Naive thymus-derived CD8-positive, alpha-beta T cell (primary cell): ENCODE measurements at regions not wholly inside any gene's neighbourhood (a gene's known extent, or its start where the extent isn't known, plus 50 kb on each side); places are given as distances from the start of the nearest gene placed in this dataset.

Experiments
- ATAC-seq, 2 donors: fragments of 150-1000 bp; cut with Tn5 transposase in 1 of 2; sonication (Bioruptor Pico), chemical (Tn5 transposase) in 1 of 2; 1 replicate in 1 of 2; 2 replicates in 1 of 2; pipeline ENCODE4 v1.10.0; 2021; ENCODE audit warnings: mild to moderate bottlenecking in 2 of 2, moderate library complexity in 2 of 2
- POLR2A ChIA-PET: fragments of 350-600 bp; sonication (Branson Sonifier 250); formaldehyde crosslinking; loops from one replicate; lab custom pipeline; 2021; ENCODE audit warnings: antibody characterized with exemption; lab: Charles Lee
- DNase-seq, 10 donors: peaks; one replicate each; pipeline versions ENCODE4 v3.0.0 to v3.0.0-alpha.2; 2020 to 2022
- H3K27ac Mint-ChIP-seq, 10 donors: one replicate each; pipeline ENCODE4 v1.8.0; 2020 to 2022; ENCODE audit warnings: mild to moderate bottlenecking in 10 of 10, mixed read lengths in 10 of 10, moderate library complexity in 4 of 10, inconsistent platforms in 1 of 10
- H3K27me3 Mint-ChIP-seq, 5 donors: one replicate each; pipeline ENCODE4 v1.8.0; 2021 to 2022; ENCODE audit warnings: mixed read lengths in 5 of 5
- H3K36me3 Mint-ChIP-seq, 3 donors: one replicate each; pipeline ENCODE4 v1.8.0; 2020 to 2022; ENCODE audit warnings: mixed read lengths in 3 of 3, mild to moderate bottlenecking in 2 of 3, inconsistent platforms in 1 of 3
- H3K4me1 Mint-ChIP-seq, 4 donors: one replicate each; pipeline ENCODE4 v1.8.0; 2021 to 2022; ENCODE audit warnings: mixed read lengths in 4 of 4
- H3K4me3 Mint-ChIP-seq, 10 donors: one replicate each; pipeline ENCODE4 v1.8.0; 2020 to 2022; ENCODE audit warnings: mild to moderate bottlenecking in 10 of 10, mixed read lengths in 10 of 10, moderate library complexity in 6 of 10, inconsistent platforms in 1 of 10
- H3K9me3 Mint-ChIP-seq, 9 donors: one replicate each; pipeline ENCODE4 v1.8.0; 2020 to 2022; ENCODE audit warnings: mixed read lengths in 9 of 9, mild to moderate bottlenecking in 3 of 9, inconsistent platforms in 1 of 9, moderate library complexity in 1 of 9

- ATAC-seq (no peak), DNase-seq (no peak)
- H3K4me1 Mint-ChIP-seq, result peaks cover 0 to 2% (median 0%) of the 10 kb centered on the region in 4 donors
- H3K27ac Mint-ChIP-seq, result no peak overlapping the region
- H3K9me3 Mint-ChIP-seq, result no peaks in the 10 kb centered on the region
- H3K4me3 Mint-ChIP-seq, result no peak overlapping the region
- H3K36me3 Mint-ChIP-seq, result no peaks in the 10 kb centered on the region
- POLR2A ChIA-PET, result no interaction called here
- peaks cover 3 to 21% (median 9%) of the 10 kb centered on the region in 5 donors for H3K27me3 Mint-ChIP-seq
Measured at GRCh38 chr16:48105976-48106375, 49.8 kb downstream of the ABCC12 start.

- DNase-seq (no peak), ATAC-seq (no peak)
- Mint-ChIP-seq H3K4me3 (no peak overlapping the region), H3K9me3 (no peaks in the 10 kb centered on the region), H3K4me1 (peaks cover 0 to 2% (median 0%) of the 10 kb centered on the region in 4 donors), H3K36me3 (no peaks in the 10 kb centered on the region), H3K27ac (no peak overlapping the region), H3K27me3 (peaks cover 3 to 21% (median 9%) of the 10 kb centered on the region in 5 donors)
- POLR2A ChIA-PET, result no interaction called here
Measured at GRCh38 chr16:48105456-48105855, 50.3 kb downstream of the ABCC12 start.

- no peak for DNase-seq
- no peaks in the 10 kb centered on the region for H3K9me3 Mint-ChIP-seq
- H3K4me3 Mint-ChIP-seq, result no peak overlapping the region
- no peak for ATAC-seq
- H3K27me3 Mint-ChIP-seq, result peaks cover 3 to 21% (median 9%) of the 10 kb centered on the region in 5 donors
- no peak overlapping the region for H3K27ac Mint-ChIP-seq
- H3K36me3 Mint-ChIP-seq, result no peaks in the 10 kb centered on the region
- POLR2A ChIA-PET, result no interaction called here
- H3K4me1 Mint-ChIP-seq, result peaks cover 0 to 2% (median 0%) of the 10 kb centered on the region in 4 donors
Measured at GRCh38 chr16:48103591-48103990, 52.2 kb downstream of the ABCC12 start.

- H3K36me3 Mint-ChIP-seq, result no peaks in the 10 kb centered on the region
- no peak overlapping the region for H3K4me3 Mint-ChIP-seq
Measured at GRCh38 chr16:48102083-48103008, 53.4 kb downstream of the ABCC12 start.

GRCh38 chr16:48101069-48101674, 54.6 kb downstream of the ABCC12 start:
- Mint-ChIP-seq H3K27ac (no peak overlapping the region), H3K4me1 (peaks cover 0 to 2% (median 0%) of the 10 kb centered on the region in 4 donors), H3K4me3 (no peak overlapping the region), H3K36me3 (no peaks in the 10 kb centered on the region), H3K9me3 (peaks cover 0 to 2% (median 0%) of the 10 kb centered on the region in 9 donors), H3K27me3 (peaks cover 3 to 22% (median 9%) of the 10 kb centered on the region in 5 donors)
- DNase-seq, result no peak
- POLR2A ChIA-PET, result no interaction called here
- no peak for ATAC-seq

More at GRCh38 chr16:48102083-48103008, 53.4 kb downstream of the ABCC12 start:
- Mint-ChIP-seq H3K27ac (no peak overlapping the region), H3K9me3 (no peaks in the 10 kb centered on the region), H3K27me3 (peaks cover 3 to 22% (median 9%) of the 10 kb centered on the region in 5 donors), H3K4me1 (peaks cover 0 to 2% (median 0%) of the 10 kb centered on the region in 4 donors)
- POLR2A ChIA-PET, result no interaction called here
- DNase-seq (no peak), ATAC-seq (no peak)

GRCh38 chr16:48099455-48099854, 56.3 kb downstream of the ABCC12 start:
- ATAC-seq (no peak), DNase-seq (no peak)
- H3K4me1 Mint-ChIP-seq, result no peaks in the 10 kb centered on the region
- H3K9me3 Mint-ChIP-seq, result peaks cover 0 to 2% (median 0%) of the 10 kb centered on the region in 9 donors
- H3K27ac Mint-ChIP-seq, result no peak overlapping the region
- no peaks in the 10 kb centered on the region for H3K36me3 Mint-ChIP-seq
- peaks cover 3 to 21% (median 9%) of the 10 kb centered on the region in 5 donors for H3K27me3 Mint-ChIP-seq
- POLR2A ChIA-PET, result no interaction called here
- H3K4me3 Mint-ChIP-seq, result no peak overlapping the region

GRCh38 chr16:48098472-48098871, 57.3 kb downstream of the ABCC12 start:
- DNase-seq, result no peak
- peaks cover 3 to 23% (median 12%) of the 10 kb centered on the region in 5 donors for H3K27me3 Mint-ChIP-seq
- H3K36me3 Mint-ChIP-seq, result no peaks in the 10 kb centered on the region
- no peaks in the 10 kb centered on the region for H3K4me1 Mint-ChIP-seq
- POLR2A ChIA-PET, result no interaction called here
- no peak for ATAC-seq
- H3K27ac Mint-ChIP-seq, result no peak overlapping the region
- H3K4me3 Mint-ChIP-seq, result no peak overlapping the region
- H3K9me3 Mint-ChIP-seq, result peaks cover 0 to 2% (median 0%) of the 10 kb centered on the region in 9 donors

GRCh38 chr16:48091117-48091516, 64.7 kb downstream of the ABCC12 start:
- Mint-ChIP-seq H3K27ac (no peak overlapping the region), H3K27me3 (peaks cover 4 to 33% (median 12%) of the 10 kb centered on the region in 5 donors), H3K36me3 (no peaks in the 10 kb centered on the region), H3K9me3 (no peaks in the 10 kb centered on the region), H3K4me1 (no peaks in the 10 kb centered on the region), H3K4me3 (no peak overlapping the region)
- DNase-seq (no peak), ATAC-seq (no peak)
- POLR2A ChIA-PET, result no interaction called here

- no peak overlapping the region for H3K4me3 Mint-ChIP-seq
- H3K9me3 Mint-ChIP-seq, result peaks cover 0 to 3% (median 0%) of the 10 kb centered on the region in 9 donors
- POLR2A ChIA-PET, result no interaction called here
- DNase-seq (no peak), ATAC-seq (no peak)
- peaks cover 4 to 38% (median 14%) of the 10 kb centered on the region in 5 donors for H3K27me3 Mint-ChIP-seq
- no peaks in the 10 kb centered on the region for H3K36me3 Mint-ChIP-seq
- no peaks in the 10 kb centered on the region for H3K4me1 Mint-ChIP-seq
- no peak overlapping the region for H3K27ac Mint-ChIP-seq
Measured at GRCh38 chr16:48089053-48089792, 66.6 kb downstream of the ABCC12 start.

- POLR2A ChIA-PET, result no interaction called here
- H3K27ac Mint-ChIP-seq, result no peak overlapping the region
- DNase-seq (no peak), ATAC-seq (no peak)
- H3K4me1 Mint-ChIP-seq, result no peaks in the 10 kb centered on the region
- peaks cover 0 to 3% (median 0%) of the 10 kb centered on the region in 9 donors for H3K9me3 Mint-ChIP-seq
- no peaks in the 10 kb centered on the region for H3K36me3 Mint-ChIP-seq
- peaks cover 4 to 32% (median 9%) of the 10 kb centered on the region in 5 donors for H3K27me3 Mint-ChIP-seq
- no peak overlapping the region for H3K4me3 Mint-ChIP-seq
Measured at GRCh38 chr16:48087639-48088038, 68.2 kb downstream of the ABCC12 start.

GRCh38 chr16:48086422-48086821, 69.4 kb downstream of the ABCC12 start:
- Mint-ChIP-seq H3K4me1 (no peaks in the 10 kb centered on the region), H3K36me3 (no peaks in the 10 kb centered on the region), H3K9me3 (peaks cover 0 to 3% (median 0%) of the 10 kb centered on the region in 9 donors), H3K27me3 (peaks cover 2 to 21% (median 14%) of the 10 kb centered on the region in 5 donors), H3K4me3 (no peak overlapping the region), H3K27ac (no peak overlapping the region)
- no peak for DNase-seq
- no peak for ATAC-seq
- POLR2A ChIA-PET, result no interaction called here

GRCh38 chr16:48085729-48086128, 70.1 kb downstream of the ABCC12 start:
- Mint-ChIP-seq H3K4me1 (no peaks in the 10 kb centered on the region), H3K9me3 (peaks cover 0 to 3% (median 0%) of the 10 kb centered on the region in 9 donors), H3K4me3 (no peak overlapping the region), H3K27ac (no peak overlapping the region), H3K27me3 (peaks cover 0 to 15% (median 9%) of the 10 kb centered on the region in 5 donors), H3K36me3 (no peaks in the 10 kb centered on the region)
- DNase-seq (no peak), ATAC-seq (no peak)
- POLR2A ChIA-PET, result no interaction called here
